Skin of body (tissue), 1 donor: ENCODE measurements at regions not wholly inside any gene's neighbourhood (a gene's known extent, or its start where the extent isn't known, plus 50 kb on each side); places are given as distances from the start of the nearest gene placed in this dataset.

Experiments
- DNase-seq: peaks from one replicate; lab custom pipeline; 2025; lab: John Stamatoyannopoulos, UW

DNA sequence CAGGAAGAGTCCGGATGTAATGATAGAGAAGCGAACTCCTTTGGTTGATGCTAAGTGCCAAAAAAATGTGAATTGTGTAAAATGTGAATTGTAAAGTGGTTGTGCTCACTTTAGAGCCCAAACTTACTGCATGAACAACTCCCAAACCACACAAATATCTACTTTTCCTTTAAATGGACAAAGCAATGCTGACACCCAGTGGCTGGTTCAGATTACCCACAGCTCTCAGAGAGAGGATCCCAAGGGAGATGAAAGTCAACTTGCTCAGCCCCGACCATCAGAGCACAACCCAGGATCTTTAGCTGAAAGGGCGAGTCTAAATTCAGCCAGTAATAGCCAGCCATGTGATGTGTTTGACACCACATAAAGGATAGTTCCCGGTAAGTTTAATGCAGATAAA, 133.7 kb downstream of the NMUR2 start:
- no peak for DNase-seq

DNA sequence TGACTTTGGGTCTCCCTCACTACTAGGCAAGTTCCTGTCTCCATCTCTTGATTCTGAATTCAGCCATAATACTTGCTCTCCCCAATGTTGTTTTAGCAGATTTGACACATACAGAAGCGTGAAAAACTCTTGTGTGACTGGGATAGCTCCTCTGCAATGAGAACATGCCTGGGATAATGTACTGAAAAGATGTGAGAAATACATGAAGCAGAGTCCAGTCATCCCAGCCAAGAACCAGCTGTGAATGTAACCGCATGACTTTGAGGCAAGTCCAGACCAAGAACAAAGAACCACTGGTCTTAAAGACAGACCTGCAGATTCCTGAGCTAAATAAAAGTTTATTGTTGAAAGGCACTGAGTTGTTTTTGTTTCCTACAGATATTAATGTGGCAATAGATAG, 135.0 kb downstream of the NMUR2 start:
- DNase-seq, result no peak

- no peak for DNase-seq
Measured at GRCh38 chr5:152269533-152269932, 135.5 kb downstream of the NMUR2 start.

GRCh38 chr5:152264645-152265254, 140.3 kb downstream of the NMUR2 start:
- no peak for DNase-seq

- no peak for DNase-seq
Measured at GRCh38 chr5:152262667-152263066, 142.4 kb downstream of the NMUR2 start.

DNA sequence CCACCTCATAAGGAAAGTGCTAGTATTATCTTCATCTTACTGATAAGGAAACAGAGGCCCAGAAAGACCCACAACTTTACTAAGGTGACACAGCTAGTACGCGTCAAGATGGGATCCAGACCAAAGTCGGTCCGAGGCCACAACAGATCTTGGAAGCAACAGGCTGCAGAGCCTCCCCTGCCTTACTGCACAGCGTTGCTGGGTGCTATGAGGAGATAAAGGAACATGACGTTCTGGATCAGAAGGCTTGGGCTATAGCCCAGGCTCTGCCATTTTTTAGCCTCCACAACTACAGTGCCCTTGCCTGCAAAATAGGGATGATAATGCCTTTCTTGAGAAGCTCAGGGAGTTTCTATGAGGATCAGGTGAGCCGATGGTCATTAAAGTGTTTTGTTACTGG, 144.1 kb downstream of the NMUR2 start:
- no peak for DNase-seq

GRCh38 chr5:152259702-152260101, 145.4 kb downstream of the NMUR2 start:
- no peak for DNase-seq

DNA sequence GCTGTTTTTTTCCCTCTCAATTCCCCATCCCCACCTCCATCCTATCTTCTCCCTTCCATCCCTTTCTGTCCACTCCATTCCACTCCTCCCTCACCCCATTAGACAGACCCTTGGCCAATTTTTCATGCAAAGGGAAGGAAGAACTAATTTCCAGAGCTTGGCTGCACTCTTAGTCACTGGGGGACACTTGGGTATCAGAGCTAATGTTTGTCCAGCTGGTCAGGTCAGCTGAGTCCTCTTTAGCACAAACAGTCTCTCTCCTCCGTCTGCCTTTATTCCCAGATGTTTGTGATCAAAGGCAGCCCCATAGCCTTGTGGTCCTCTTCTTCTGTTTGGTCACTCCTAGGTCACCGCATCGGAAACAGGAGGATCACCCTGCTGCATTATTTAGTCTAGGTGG, 148.5 kb downstream of the NMUR2 start:
- DNase-seq, result no peak

DNA sequence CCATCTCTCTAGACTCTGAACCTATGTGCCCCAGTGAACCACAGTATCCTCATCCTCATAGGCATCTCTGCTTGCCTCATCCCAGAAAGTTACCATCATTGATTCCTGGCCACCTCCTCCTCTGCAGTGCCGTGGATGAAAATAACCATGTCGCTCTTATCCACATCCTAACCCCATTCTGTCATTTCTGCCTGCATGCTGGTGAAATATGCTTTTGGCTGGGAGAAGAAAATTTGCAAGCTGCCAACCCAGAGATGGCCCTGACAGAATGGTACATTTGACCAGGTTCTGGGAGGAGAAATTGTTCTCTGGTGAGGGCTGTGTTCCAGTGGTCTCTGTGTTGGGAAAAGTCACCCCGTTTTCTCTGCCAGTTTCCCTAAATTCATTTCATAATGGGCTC, 149.7 kb downstream of the NMUR2 start:
- no peak for DNase-seq

- DNase-seq, result no peak
Measured at GRCh38 chr5:152247850-152248385, 157.2 kb downstream of the NMUR2 start.

GRCh38 chr5:152246401-152246800, 158.7 kb downstream of the NMUR2 start:
- no peak for DNase-seq

GRCh38 chr5:152237531-152237930, 167.5 kb downstream of the NMUR2 start:
- DNase-seq, result no peak

GRCh38 chr5:152226191-152226590, 178.9 kb downstream of the NMUR2 start:
- no peak for DNase-seq

- DNase-seq, result no peak
Measured at GRCh38 chr5:152221721-152222629, 183.1 kb downstream of the NMUR2 start.

- DNase-seq, result no peak
Measured at GRCh38 chr5:152218694-152219093, 186.4 kb downstream of the NMUR2 start.

- DNase-seq, result no peak
Measured at GRCh38 chr5:152205804-152206203, 199.3 kb downstream of the NMUR2 start.

DNA sequence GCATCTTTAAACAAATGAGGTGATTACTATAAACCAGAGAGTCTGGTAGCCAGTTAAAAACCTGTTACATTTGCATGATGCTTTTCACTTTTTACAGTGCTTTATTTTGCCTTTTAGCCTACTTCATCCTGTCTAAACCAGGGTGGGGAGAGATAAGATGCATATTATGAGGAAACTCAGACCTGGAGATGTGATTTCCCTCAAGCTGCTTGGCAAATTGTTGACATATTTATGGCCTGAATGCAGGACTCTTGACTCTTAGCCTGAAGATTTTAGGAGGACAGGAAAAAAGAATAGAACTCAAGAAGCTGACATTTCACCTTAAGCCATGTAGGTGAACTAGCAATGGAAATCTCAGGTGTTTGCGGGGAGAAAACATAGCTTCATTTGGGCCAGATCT, 202.8 kb downstream of the NMUR2 start:
- no peak for DNase-seq

- DNase-seq, result no peak
Measured at GRCh38 chr5:152193391-152194107, 211.5 kb downstream of the NMUR2 start.

- no peak for DNase-seq
Measured at GRCh38 chr5:152188251-152188650, 216.8 kb downstream of the NMUR2 start.

DNA sequence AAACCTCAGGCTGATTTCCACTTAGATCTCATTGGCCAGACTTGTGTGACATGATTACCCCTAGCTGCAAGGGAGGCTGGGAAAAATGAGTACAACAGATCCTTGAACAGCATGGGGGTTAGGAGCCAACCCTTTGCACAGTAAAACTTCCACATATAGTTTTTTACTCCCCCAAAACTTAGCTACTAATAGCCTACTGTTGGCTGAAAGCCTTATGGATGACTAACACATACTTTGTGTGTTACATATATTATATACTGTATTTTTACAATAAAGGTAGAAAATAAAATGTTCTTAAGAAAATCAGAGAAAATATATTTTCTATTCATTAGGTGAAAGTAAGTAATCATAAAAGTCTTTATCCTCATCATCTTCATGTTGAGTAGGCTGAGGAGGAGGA, 217.4 kb downstream of the NMUR2 start:
- DNase-seq, result no peak

GRCh38 chr5:152185547-152186245, 219.4 kb downstream of the NMUR2 start:
- DNase-seq, result no peak
